ENCODE measurements at regions not wholly inside any gene's neighbourhood (a gene's known extent, or its start where the extent isn't known, plus 50 kb on each side); places are given as distances from the start of the nearest gene placed in this dataset.

DNA sequence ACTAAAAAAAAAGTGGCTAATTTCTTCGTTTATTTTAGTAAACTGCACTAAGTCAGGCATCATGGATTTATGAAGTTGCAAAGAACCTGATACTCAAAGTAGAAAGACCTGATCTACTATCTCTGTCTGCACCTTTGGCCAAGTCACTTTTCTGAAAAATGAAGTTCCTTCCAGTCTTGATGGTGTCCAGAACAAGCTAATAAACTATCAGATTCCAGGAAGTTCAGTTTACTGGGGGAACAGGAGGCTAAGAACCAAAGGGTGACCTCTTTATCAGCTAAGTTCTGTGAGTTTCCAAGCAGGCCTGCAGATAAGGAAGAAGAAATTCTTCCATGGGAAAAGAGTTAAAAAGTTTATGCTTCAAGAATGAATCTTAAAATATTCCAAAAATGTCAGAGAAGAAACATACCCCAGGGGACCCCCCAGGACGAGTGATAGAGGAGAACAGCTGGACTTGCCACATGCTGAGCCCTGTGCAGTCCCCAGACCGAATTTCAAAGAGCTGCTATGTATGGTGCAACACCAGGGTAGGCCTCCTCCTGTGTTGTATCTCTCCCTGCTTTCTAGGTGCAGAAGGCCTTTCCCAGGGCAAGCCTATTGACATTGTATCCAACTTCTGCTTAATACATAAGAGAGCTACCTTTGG is 72.8 kb upstream of the FGGY start:
- Histone ChIP-seq H3K36me3 (no peaks in the 10 kb centered on the region), H3K4me1 (peaks cover 0 to 7% (median 0%) of the 10 kb centered on the region in 4 donors), H3K4me3 (no peak overlapping the region), H3K9me3 (no peaks in the 10 kb centered on the region), H3K27me3 (no peaks in the 10 kb centered on the region), H3K27ac (no peak overlapping the region)
- intact Hi-C loops (cut with DNase I), result no loop called here
- no peak for TF ChIP-seq POLR2AphosphoS5 (IDR thresholded peaks at IDR 0.05)
- DNase-seq, result no peak
- WGBS, 2 donors, result 68 to 69% methylated on average over 3 of the region's 3 CpGs

DNA sequence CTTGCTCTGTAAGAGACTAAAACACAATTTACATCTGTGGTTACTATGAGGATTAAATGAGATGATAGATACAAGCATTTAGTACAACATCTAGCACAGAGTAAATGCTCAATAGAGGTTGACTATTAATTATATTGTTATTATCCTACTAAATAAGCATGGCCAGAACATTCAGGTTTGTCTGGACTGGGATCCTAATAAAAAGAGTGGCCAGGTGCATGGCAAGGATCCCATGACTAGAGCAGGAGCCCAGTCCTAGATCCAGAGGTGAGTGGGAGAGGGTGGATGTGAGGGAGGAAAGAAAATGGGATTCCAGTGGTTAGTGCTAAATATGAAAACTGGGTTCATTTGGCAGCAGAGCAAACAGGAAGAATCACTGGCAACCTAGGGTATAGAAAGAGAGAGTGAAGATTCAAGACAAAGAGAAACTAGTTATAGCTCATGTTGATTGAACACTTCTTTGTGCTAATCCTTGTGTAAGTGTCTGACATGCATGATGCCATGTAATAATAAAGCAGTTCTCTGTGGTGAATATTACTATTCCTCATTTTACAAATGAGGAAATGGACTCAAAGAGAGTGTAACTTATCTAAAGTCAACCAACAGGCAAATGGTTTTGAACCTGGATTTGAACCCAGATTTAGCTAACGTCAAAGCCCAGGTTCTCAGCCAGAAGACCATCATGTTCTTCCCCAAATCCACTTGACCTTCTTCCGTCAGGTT is 71.1 kb upstream of the FGGY start:
- 73 to 96% methylated on average over 2 of the region's 2 CpGs for WGBS, 2 donors
- Histone ChIP-seq H3K27ac (no peak overlapping the region), H3K4me3 (no peak overlapping the region), H3K4me1 (peaks cover 0 to 7% (median 0%) of the 10 kb centered on the region in 4 donors), H3K36me3 (no peaks in the 10 kb centered on the region), H3K9me3 (no peaks in the 10 kb centered on the region), H3K27me3 (no peaks in the 10 kb centered on the region)
- intact Hi-C loops (cut with DNase I), result no loop called here
- no peak for DNase-seq
- TF ChIP-seq, protein P1, sequence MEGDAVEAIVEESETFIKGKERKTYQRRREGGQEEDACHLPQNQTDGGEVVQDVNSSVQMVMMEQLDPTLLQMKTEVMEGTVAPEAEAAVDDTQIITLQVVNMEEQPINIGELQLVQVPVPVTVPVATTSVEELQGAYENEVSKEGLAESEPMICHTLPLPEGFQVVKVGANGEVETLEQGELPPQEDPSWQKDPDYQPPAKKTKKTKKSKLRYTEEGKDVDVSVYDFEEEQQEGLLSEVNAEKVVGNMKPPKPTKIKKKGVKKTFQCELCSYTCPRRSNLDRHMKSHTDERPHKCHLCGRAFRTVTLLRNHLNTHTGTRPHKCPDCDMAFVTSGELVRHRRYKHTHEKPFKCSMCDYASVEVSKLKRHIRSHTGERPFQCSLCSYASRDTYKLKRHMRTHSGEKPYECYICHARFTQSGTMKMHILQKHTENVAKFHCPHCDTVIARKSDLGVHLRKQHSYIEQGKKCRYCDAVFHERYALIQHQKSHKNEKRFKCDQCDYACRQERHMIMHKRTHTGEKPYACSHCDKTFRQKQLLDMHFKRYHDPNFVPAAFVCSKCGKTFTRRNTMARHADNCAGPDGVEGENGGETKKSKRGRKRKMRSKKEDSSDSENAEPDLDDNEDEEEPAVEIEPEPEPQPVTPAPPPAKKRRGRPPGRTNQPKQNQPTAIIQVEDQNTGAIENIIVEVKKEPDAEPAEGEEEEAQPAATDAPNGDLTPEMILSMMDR (IDR thresholded peaks at IDR 0.05), result no peak
- TF ChIP-seq POLR2A (IDR thresholded peaks at IDR 0.05), result no peak
- TF ChIP-seq POLR2AphosphoS5 (IDR thresholded peaks at IDR 0.05), result no peak
- no peak for TF ChIP-seq EP300 (IDR thresholded peaks at IDR 0.05)

DNA sequence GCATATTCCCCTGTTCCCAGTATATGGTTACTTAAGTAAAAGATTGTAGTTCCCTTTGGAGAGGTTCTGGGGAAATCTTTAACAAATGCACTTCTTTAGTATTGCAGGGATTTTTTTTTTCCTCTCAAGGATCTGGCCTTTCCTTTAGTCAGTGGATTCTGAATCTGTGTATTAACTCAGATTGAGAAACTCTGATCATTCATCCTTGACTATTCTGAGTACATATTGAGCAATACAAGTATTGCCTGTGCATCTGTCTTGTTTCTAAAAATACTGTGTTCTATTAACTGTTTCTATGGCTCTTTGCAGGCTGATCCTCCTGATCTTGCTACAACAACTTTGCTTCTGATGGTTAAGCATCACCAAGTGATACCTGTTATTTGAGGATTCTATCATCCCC is 67.8 kb upstream of the FGGY start:
- Histone ChIP-seq H3K9me3 (no peaks in the 10 kb centered on the region), H3K27me3 (no peaks in the 10 kb centered on the region), H3K4me3 (no peak overlapping the region), H3K4me1 (no peaks in the 10 kb centered on the region), H3K36me3 (no peaks in the 10 kb centered on the region), H3K27ac (peak overlapping the region in 1 of 4 donors; percentile 38)
- no peak for DNase-seq
- peak in 1 of 4 donors; percentile 20 for TF ChIP-seq POLR2AphosphoS5 (IDR thresholded peaks at IDR 0.05)
- no peak for TF ChIP-seq POLR2A (IDR thresholded peaks at IDR 0.05)
- intact Hi-C loops (cut with DNase I), result no loop called here

DNA sequence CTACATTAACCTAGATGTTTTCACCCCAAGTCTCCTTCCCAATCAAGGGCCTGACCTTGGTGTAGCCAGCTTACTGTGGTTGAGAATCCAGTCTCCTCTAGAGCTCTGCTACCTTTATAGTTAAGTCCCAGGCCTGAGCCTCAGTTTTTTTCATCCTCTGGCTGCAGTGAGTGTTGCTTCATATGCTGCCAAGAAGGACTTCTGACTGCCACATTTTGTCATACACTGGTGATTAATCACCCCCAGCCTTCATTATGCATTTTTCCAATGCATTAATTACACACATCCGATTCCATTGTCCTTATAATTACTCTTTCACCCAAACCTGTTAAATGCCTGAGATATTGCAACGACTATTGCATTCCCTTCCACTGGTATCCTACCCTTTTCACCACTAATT is 66.3 kb upstream of the FGGY start:
- DNase-seq, result no peak
- H3K36me3 ChIP-seq, result no peaks in the 10 kb centered on the region
- H3K27me3 ChIP-seq, result no peaks in the 10 kb centered on the region
- no peaks in the 10 kb centered on the region for H3K9me3 ChIP-seq
- H3K27ac ChIP-seq, result no peak overlapping the region
- WGBS, 2 donors, result 87 to 95% methylated on average over 2 of the region's 2 CpGs
- intact Hi-C loops (cut with DNase I), result no loop called here
- H3K4me3 ChIP-seq, result no peak overlapping the region
- no peaks in the 10 kb centered on the region for H3K4me1 ChIP-seq
- TF ChIP-seq POLR2AphosphoS5 (IDR thresholded peaks at IDR 0.05) (no peak), EP300 (IDR thresholded peaks at IDR 0.05) (no peak), POLR2A (IDR thresholded peaks at IDR 0.05) (no peak)
- TF ChIP-seq, protein P1 (IDR thresholded peaks at IDR 0.05), result no peak

DNA sequence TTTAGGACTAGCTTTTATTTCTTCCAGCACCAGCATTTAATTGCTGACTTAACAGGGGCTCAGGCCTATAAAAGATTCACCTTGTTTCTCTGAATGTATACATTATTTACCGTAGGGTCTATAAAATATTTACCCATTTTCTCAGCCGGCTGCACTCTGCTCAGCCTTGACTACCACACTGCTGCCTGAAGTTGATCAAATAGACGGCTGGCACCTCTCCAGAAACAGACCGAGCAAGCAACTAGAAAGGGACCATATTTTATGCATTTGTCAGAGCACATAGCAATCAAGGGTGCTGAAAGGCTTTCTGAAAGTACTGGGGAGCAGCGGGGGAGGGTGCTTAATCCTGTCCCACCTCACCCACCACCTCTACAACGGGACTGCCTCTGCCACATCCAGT is 64.7 kb upstream of the FGGY start:
- Histone ChIP-seq H3K27me3 (no peaks in the 10 kb centered on the region), H3K36me3 (no peaks in the 10 kb centered on the region), H3K4me1 (no peaks in the 10 kb centered on the region), H3K27ac (no peak overlapping the region), H3K4me3 (no peak overlapping the region), H3K9me3 (no peaks in the 10 kb centered on the region)
- no peak for DNase-seq
- WGBS, 2 donors, result 19 to 71% methylated on average over 6 of the region's 6 CpGs
- no peak for TF ChIP-seq POLR2A (IDR thresholded peaks at IDR 0.05)
- TF ChIP-seq, protein P1 (IDR thresholded peaks at IDR 0.05), result no peak
- no peak for TF ChIP-seq POLR2AphosphoS5 (IDR thresholded peaks at IDR 0.05)
- no peak for TF ChIP-seq EP300 (IDR thresholded peaks at IDR 0.05)
- intact Hi-C loops (cut with DNase I), result no loop called here

Measured in sigmoid colon (tissue), 6 donors.